HG03066 (cell line): ENCODE measurements at regions not wholly inside any gene's neighbourhood (a gene's known extent, or its start where the extent isn't known, plus 50 kb on each side); places are given as distances from the start of the nearest gene placed in this dataset.
"Not testable (repeated sequence)": the region's sequence is repeated elsewhere in the genome, so short reads cannot be mapped to it uniquely, and the experiment has no call there.

Source experiments
- ATAC-seq: cut with Tn5 transposase; IDR thresholded peaks from one replicate; pipeline ENCODE4 v1.9.1; 2021; ENCODE audit warnings: low read depth; ENCODE audit not compliant: unreplicated experiment

GRCh38 chr4:115219315-115219860, 106.0 kb upstream of the NDST4 start:
- no peak for ATAC-seq

DNA sequence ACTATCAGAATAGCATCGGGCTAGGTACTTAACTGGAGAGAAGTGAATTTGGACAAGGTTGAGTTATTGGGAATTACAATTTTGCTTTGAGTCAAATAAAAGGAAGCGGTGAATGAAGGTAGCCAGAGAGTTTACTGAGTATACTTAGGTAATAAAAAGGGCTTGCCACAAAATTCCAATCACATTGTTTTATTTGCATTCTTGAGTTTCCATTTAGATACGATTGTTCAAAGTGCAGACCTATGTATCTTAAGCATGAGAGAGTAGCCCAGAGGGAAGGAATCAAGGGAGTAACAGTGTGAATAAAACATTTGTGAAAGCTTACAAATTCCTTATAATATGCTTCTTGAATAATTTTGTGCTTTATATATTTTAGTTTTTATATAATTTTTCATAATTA, 102.5 kb upstream of the NDST4 start:
- ATAC-seq, result no peak

DNA sequence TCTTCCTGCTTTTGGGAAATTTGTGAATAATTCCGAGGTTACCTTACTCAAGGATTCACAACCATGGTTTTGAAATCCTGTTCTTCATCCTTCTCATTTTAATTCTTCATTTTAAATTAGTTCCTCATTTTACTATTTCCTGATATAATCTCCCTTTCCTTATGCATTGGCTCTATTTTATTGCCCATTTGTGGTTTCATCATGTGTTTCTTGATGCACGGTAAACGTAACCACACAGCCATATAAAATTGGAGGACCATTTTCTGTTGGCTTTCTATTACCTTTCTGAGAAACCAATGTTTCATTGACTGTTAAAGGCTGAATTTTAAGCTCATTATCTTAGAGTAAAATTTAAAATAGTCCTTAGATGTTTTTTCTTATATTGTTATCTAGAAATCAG, 100.3 kb upstream of the NDST4 start:
- ATAC-seq, result no peak

DNA sequence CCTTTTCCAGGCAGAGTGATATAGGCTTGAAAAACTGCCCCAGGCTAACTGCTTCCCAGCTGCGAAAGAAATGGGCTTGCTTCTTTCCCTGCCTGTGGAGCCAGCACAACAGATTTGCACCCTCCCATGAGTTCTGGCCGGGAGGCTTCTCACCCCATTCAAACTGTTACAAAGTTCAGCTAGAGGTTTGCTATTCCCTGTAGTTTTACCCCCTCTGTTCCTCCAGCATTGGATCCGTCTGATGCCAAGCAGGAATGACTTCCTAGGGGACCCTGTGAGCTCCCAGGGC, 87.6 kb upstream of the NDST4 start:
- no peak for ATAC-seq

GRCh38 chr4:115200201-115201041, 87.0 kb upstream of the NDST4 start:
- ATAC-seq, result not testable (repeated sequence)

GRCh38 chr4:115194612-115195011, 81.2 kb upstream of the NDST4 start:
- ATAC-seq, result not testable (repeated sequence)

DNA sequence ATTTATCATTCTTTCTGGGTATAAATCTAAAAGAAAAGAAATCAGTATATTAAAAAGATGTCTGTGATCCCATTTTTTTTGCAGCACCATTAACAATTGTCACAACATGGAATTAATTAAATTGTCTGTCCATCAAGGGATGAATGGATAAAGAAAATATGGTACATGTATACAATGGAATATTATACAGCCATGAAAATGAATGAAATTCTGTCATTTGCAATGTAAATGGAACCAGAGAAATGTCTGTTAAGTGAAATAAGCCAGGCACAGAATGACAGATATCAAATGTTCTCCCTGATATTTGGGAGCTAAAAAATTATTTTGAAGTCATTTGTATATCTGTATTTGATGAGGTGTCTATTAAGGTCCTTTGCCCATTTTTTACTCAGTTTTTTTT, 77.1 kb upstream of the NDST4 start:
- no peak for ATAC-seq

DNA sequence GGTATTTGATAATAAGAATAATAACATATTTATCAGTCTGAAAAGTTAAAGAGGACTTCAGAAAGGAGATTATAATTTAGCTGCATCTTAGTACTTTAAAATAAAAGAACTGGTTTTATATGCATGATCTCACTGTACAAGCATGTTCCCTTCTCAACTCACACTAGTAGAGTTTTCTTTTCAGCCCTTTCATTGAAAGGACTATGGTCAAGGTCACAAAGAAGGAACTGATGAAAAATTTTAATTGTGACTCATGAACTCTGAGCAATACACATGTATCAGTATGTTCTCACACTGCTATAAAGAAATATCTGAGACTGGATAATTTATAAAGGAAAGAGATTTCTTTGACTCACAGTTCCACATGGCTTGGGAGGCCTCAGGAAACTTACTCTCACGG, 73.7 kb upstream of the NDST4 start:
- ATAC-seq, result no peak

DNA sequence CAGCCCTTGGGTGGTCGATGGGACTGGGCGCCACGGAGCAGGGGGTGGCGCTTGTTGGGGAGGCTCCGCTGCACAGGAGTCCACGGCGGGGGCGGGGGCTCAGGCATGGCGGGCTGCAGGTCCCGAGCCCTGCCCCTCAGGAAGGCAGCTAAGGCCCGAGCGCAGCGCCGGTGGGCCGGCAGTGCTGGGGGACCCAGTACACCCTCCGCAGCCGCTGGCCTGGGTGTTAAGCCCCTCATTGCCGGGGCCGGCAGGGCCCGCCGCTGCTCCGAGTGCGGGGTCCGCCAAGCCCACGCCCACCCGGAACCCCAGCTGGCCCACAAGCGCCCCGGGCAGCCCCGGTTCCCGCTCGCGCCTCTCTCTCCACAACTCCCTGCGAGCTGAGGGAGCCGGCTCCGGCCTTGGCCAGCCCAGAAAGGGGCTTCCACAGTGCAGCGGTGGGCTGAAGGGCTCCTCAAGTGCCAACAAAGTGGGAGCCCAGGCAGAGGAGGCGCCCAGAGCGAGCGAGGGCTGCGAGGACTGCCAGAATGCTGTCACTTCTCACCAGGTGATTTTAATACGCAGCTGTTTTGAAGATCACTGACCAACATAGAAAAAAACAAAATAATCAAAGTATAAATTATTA, 66.1 kb upstream of the NDST4 start:
- ATAC-seq, result not testable (repeated sequence)

DNA sequence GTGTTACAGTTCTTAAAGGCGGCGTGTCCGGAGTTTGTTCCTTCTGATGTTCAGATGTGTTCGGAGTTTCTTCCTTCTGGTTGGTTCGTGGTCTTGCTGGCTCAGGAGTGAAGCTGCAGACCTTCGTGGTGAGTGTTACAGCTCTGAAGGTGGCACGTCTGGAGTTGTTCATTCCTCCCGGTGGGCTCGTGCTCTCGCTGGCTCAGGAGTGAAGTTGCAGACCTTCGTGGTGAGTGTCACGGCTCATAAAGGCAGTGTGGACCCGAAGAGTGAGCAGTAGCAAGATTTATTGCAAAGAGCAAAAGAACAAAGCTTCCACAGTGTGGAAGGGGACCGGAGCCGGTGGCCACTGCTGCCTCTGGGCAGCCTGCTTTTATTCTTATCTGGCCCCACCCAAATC, 65.3 kb upstream of the NDST4 start:
- not testable (repeated sequence) for ATAC-seq

DNA sequence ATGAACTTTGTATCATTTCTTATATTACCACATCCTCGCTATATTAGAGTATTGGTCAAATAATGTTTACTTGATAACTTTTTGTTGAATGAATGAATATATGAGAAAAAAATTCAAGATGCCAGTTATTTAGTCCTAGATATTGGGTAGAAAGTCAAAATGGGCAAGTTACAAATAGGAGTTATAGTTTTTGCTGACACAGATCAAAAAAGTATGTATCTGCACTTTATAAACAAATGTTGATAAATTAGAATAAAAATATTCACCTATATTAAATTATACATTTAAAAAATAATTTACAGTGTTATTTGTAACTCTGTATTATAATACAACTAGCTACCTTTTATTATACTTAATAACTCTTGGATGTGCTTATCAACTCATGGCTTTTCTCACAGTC, 57.8 kb upstream of the NDST4 start:
- no peak for ATAC-seq

- ATAC-seq, result no peak
Measured at GRCh38 chr4:115165503-115165902, 52.1 kb upstream of the NDST4 start.
